ENCODE measurements at regions not wholly inside any gene's neighbourhood (a gene's known extent, or its start where the extent isn't known, plus 50 kb on each side); places are given as distances from the start of the nearest gene placed in this dataset.

DNA sequence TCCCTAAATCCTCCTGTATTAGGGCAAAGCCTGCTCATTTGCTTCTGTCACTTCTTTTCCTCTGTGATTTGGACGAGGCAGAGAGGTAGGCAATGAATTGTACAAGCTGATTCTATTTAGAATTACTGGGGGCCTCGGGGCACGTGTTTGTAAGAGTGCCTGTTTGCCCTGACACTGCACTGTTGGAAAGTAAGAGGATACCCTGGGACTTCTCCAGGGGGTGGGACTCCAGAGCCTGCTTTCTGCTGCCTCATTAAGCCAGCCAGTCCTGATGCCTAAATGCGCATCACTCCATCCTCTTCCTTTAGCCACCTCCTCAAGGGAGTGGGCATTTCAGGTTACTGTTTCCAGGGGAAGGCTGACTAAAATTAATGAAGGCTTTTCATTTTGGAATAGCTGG, 134.3 kb downstream of the TDRD15 start:
- Mint-ChIP-seq H3K27ac (ENCODE audit: unreplicated experiment) (peak overlapping the region; percentile 93), H3K4me1 (ENCODE audit: low read depth, unreplicated experiment) (peaks cover 30% of the 10 kb centered on the region), H3K4me3 (ENCODE audit: unreplicated experiment) (no peak overlapping the region), H3K27me3 (ENCODE audit: insufficient read depth, unreplicated experiment) (no peaks in the 10 kb centered on the region), H3K36me3 (ENCODE audit: insufficient read depth, unreplicated experiment) (no peaks in the 10 kb centered on the region), H3K9me3 (ENCODE audit: unreplicated experiment) (no peaks in the 10 kb centered on the region)
- Histone ChIP-seq H3K4me3 (ENCODE audit: low read depth, low read length) (no peak overlapping the region), H3K9me3 (no peaks in the 10 kb centered on the region), H3K4me1 (peaks cover 15% of the 10 kb centered on the region), H3K27me3 (replicated peaks; ENCODE audit: control insufficient read depth, insufficient read depth, low read length) (no peaks in the 10 kb centered on the region), H3K36me3 (ENCODE audit: control insufficient read depth, insufficient read depth, low read length) (no peaks in the 10 kb centered on the region)
- POLR2A ChIA-PET, result no interaction called here
- intact Hi-C loops (cut with micrococcal nuclease; ENCODE audit: unreplicated experiment), result no loop called here
- CTCF ChIA-PET, result no interaction called here
- DNase-seq, result no peak
- TF ChIP-seq, protein P1, sequence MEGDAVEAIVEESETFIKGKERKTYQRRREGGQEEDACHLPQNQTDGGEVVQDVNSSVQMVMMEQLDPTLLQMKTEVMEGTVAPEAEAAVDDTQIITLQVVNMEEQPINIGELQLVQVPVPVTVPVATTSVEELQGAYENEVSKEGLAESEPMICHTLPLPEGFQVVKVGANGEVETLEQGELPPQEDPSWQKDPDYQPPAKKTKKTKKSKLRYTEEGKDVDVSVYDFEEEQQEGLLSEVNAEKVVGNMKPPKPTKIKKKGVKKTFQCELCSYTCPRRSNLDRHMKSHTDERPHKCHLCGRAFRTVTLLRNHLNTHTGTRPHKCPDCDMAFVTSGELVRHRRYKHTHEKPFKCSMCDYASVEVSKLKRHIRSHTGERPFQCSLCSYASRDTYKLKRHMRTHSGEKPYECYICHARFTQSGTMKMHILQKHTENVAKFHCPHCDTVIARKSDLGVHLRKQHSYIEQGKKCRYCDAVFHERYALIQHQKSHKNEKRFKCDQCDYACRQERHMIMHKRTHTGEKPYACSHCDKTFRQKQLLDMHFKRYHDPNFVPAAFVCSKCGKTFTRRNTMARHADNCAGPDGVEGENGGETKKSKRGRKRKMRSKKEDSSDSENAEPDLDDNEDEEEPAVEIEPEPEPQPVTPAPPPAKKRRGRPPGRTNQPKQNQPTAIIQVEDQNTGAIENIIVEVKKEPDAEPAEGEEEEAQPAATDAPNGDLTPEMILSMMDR (IDR thresholded peaks at IDR 0.05; ENCODE audit: insufficient read depth in 1 of 2, low read depth in 1 of 2, low read length in 1 of 2, severe bottlenecking in 1 of 2, unreplicated experiment in 1 of 2), result no peak
- BruUV-seq (replicated peaks), result no TSS peak

DNA sequence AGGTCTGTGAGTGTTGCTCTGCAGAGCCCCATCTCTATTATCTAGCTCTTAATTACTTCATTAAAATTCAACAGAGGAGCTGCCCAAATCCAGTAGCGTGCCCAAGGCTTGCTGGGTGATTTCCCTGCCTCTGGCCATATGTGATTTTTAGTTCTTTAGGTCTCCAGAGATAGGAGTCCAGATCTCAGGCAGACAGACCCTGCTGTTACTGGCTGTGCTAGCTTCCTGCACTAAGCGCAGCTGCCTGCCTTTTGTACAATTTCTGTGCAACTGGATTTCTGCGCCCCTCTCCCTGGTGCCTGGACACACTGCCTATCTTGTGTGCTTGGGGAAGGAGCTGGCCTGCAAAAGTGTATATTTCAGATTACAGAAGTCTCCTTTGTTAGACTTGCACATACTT, 136.5 kb downstream of the TDRD15 start:
- Mint-ChIP-seq H3K27ac (ENCODE audit: unreplicated experiment) (no peak overlapping the region), H3K4me3 (ENCODE audit: unreplicated experiment) (no peak overlapping the region), H3K4me1 (ENCODE audit: low read depth, unreplicated experiment) (peaks cover 30% of the 10 kb centered on the region), H3K9me3 (ENCODE audit: unreplicated experiment) (no peaks in the 10 kb centered on the region), H3K27me3 (ENCODE audit: insufficient read depth, unreplicated experiment) (no peaks in the 10 kb centered on the region), H3K36me3 (ENCODE audit: insufficient read depth, unreplicated experiment) (no peaks in the 10 kb centered on the region)
- intact Hi-C loops (cut with micrococcal nuclease; ENCODE audit: unreplicated experiment), result no loop called here
- peaks cover 15% of the 10 kb centered on the region for H3K4me1 ChIP-seq
- TF ChIP-seq, protein P1 (IDR thresholded peaks at IDR 0.05; ENCODE audit: insufficient read depth in 1 of 2, low read depth in 1 of 2, low read length in 1 of 2, severe bottlenecking in 1 of 2, unreplicated experiment in 1 of 2), result no peak
- ChIA-PET CTCF (no interaction called here), POLR2A (no interaction called here)
- no peaks in the 10 kb centered on the region for H3K27me3 ChIP-seq (replicated peaks; ENCODE audit: control insufficient read depth, insufficient read depth, low read length)
- no peak for DNase-seq
- no TSS peak for BruUV-seq (replicated peaks)
- no peaks in the 10 kb centered on the region for H3K36me3 ChIP-seq (ENCODE audit: control insufficient read depth, insufficient read depth, low read length)
- no peaks in the 10 kb centered on the region for H3K9me3 ChIP-seq
- H3K4me3 ChIP-seq (ENCODE audit: low read depth, low read length), result no peak overlapping the region

DNA sequence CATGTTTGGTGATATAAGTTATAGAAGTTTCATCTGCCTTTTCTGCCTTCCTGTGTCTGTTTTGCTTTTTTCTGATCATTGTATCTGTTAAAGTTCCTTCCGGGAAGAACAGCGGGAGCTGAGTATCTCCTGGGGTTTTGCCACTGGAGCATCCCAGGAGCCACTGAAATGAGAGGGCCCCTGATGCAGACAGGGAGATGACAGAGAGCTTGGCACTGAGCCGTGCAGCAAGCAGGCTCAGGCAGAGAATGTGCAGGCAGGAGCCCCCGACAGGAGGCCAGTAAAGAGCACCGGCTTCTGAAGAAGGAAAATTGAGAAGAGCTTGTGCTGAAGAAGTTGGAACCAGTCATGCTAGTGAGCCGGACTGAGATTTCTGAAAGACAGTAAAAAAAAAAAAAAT, 137.8 kb downstream of the TDRD15 start:
- H3K9me3 ChIP-seq, result no peaks in the 10 kb centered on the region
- POLR2A ChIA-PET, result no interaction called here
- CTCF ChIA-PET, result no interaction called here
- H3K27ac Mint-ChIP-seq (ENCODE audit: unreplicated experiment), result no peak overlapping the region
- intact Hi-C loops (cut with micrococcal nuclease; ENCODE audit: unreplicated experiment), result no loop called here
- no peak overlapping the region for H3K4me3 Mint-ChIP-seq (ENCODE audit: unreplicated experiment)
- H3K4me1 Mint-ChIP-seq (ENCODE audit: low read depth, unreplicated experiment), result peaks cover 31% of the 10 kb centered on the region
- peaks cover 15% of the 10 kb centered on the region for H3K4me1 ChIP-seq
- no peaks in the 10 kb centered on the region for H3K9me3 Mint-ChIP-seq (ENCODE audit: unreplicated experiment)
- BruUV-seq (replicated peaks), result no TSS peak
- H3K27me3 ChIP-seq (replicated peaks; ENCODE audit: control insufficient read depth, insufficient read depth, low read length), result no peaks in the 10 kb centered on the region
- H3K27me3 Mint-ChIP-seq (ENCODE audit: insufficient read depth, unreplicated experiment), result no peaks in the 10 kb centered on the region
- no peak for DNase-seq
- no peak overlapping the region for H3K4me3 ChIP-seq (ENCODE audit: low read depth, low read length)
- TF ChIP-seq, protein P1 (IDR thresholded peaks at IDR 0.05; ENCODE audit: insufficient read depth in 1 of 2, low read depth in 1 of 2, low read length in 1 of 2, severe bottlenecking in 1 of 2, unreplicated experiment in 1 of 2), result no peak
- no peaks in the 10 kb centered on the region for H3K36me3 ChIP-seq (ENCODE audit: control insufficient read depth, insufficient read depth, low read length)
- no peaks in the 10 kb centered on the region for H3K36me3 Mint-ChIP-seq (ENCODE audit: insufficient read depth, unreplicated experiment)

Measured in Caco-2 (cell line).